GM19023 (cell line): ENCODE measurements at regions not wholly inside any gene's neighbourhood (a gene's known extent, or its start where the extent isn't known, plus 50 kb on each side); places are given as distances from the start of the nearest gene placed in this dataset.

Experiments
- ATAC-seq: cut with Tn5 transposase; IDR thresholded peaks from one replicate; pipeline ENCODE4 v1.9.1; 2021; ENCODE audit warnings: mild to moderate bottlenecking, moderate library complexity; ENCODE audit not compliant: unreplicated experiment

DNA sequence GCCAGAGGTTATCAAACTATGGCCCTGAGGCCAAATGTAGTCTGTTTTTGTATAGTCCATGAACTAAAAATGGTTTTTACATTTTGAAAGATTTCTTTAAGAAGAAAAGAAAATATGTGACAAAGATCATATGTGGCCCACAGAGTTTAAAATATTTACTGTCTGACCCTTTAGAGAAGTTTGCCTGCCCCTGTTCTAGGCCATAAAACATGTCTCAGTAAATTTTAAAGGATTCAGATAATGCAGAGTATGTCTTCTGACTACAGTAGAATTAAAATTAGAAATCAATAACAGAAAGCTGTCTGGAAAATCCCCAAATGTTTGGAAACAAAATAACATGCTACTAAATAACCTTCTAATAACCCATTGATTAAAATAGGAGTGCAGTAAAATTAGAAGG is 86.3 kb downstream of the KCNRG start:
- no peak for ATAC-seq

DNA sequence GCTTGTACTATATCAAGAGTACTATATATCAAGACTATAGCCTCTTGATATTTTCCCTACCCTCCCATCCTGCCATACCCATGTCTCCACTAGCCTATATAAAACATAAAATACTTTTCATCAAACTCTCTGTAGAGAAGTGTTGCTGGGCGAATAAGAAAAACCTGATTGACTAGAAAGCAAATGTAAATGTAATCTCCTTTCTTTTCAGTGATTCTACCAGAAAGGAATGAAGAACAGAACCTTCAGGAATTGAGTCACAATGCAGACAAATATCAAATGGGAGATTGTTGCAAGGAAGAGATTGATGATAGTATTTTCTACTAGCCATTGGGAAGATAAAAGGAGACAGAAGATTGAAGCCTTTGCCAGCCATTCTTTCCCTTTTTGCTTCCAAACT is 89.2 kb downstream of the KCNRG start:
- no peak for ATAC-seq

DNA sequence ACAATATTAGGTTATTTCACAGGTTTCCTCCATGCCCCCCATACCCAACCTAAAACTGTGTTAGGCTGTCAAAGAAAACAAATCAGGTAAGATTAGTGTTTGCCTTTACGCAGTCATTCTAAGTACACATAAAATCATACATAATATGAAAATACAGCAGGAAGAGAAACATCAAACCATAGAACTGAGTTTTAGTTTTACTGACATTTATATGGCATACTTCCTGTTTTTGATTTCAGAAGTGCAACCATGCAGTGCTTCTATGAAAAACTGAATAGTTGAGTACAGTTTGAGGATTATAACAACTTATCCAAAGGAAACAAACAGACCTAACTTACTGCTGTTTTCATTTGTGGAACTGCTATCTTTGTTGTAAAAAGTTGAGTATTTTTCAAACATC is 91.3 kb downstream of the KCNRG start:
- no peak for ATAC-seq

DNA sequence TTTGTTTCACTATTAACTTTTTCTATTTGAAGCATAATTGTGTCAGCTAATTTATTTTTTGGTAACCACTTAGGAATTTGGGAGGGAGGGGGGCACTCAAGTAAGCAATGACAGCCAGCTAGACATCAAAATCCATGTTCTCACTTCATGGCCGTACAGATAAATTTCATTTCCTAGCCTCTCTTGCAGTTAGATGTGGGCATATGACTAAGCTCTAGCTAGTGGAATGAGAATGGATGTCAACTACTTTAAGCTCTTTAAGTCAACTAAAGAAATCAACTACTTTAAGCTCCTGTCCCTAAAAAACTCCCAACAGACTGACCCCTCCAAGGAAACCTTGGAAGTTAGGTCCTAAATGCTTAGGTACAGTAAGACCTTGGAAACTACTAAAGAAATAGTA is 92.0 kb downstream of the KCNRG start:
- no peak for ATAC-seq

DNA sequence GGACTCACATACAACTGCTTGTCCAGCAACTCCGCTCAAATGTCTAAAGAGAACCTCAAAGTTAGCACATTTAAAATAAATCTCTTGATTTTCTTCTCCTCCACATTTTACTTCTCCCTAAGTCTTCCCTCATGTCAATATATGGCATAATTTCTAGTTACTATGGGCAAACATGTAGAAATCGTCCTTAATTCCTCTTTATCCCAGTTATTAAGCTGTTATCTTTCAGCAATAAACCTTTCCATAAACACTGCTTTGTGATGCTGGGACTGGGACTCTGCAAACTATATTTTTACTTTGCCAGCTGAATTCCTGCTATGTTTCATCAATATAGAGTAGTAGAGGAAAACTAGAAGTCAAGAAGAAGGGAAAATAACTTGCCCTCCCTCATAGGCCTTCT is 99.7 kb downstream of the KCNRG start:
- ATAC-seq: no peak

DNA sequence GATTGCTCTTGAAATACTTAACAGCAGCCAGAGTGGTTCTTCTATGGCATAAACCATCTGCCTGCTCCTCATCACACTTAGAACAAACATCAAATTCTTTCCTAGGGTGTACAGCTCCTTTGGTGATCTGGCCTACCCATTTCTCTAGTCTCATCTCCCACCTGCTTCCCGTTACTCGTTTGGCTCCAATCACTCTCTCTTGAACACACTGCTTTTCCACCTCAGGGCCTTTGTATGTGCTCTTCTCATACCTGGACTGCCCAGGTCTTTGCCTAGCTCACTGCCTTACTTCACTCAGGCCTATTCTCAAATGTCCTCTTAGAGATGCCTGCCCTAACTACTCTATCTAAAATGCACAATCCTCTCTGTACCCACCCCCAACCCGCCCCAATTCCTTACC is 100.5 kb downstream of the KCNRG start:
- ATAC-seq: no peak

DNA sequence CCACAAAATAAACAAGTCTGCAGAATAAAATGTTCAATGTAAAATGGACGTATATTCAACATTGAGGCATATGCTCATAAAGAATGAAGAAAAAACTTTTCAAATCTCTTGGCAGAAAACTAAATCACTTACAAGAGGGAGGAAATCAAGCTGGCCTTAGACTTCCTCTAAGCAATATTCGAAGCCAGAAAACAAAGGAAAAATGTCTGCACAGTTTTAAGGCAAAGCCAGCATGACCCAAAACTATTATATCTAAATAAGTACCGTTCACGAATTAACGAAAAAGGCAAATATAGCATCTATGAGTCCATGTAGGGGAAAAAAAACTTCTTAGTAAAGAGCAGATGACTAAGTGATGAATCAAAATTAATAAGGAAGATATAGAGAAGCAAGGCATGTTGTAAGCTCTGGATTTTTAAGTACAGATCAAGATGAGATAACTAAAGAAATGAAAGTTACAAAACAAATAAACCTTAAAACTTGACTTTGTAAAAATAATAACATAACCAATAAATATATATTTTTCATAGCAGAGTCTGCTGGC is 101.3 kb downstream of the KCNRG start:
- ATAC-seq: no peak

DNA sequence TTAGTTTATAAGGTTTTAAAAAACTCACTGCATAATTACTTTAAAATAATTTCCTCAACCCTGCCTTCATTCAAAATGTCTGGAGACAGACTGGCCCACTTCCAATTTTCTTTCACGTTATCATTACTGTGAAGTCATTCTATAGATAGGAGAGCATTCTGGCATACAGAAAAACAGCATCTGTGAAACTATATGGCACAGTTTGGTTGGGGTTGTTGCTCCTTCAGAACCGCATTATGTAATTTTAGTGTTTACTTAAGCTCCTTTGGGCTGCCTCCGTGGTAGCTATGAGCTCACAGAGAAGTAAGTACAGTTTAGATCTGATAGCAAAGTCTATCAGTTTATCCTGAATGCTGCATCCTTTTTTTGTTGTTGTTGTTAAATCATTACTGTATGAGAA is 104.3 kb downstream of the KCNRG start:
- no peak for ATAC-seq

DNA sequence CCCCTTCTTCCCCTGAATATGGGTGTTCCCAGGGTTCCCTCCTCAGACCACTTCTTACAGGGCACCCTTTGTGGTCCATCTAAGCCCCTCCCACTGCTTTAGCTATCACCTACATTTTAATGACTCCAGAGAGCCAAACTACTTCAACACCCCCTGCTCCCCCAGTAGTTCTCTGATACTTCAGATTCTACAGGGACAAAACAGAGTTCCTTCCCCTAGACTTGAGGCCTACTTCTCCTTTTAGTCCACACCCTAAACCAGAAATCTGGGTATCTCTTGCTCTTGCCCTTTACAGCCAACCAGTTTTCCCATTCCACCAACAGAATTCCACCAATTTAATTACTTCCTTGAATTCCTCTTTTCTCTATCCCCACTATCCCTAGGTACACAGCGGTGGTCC is 107.2 kb downstream of the KCNRG start:
- ATAC-seq: no peak

DNA sequence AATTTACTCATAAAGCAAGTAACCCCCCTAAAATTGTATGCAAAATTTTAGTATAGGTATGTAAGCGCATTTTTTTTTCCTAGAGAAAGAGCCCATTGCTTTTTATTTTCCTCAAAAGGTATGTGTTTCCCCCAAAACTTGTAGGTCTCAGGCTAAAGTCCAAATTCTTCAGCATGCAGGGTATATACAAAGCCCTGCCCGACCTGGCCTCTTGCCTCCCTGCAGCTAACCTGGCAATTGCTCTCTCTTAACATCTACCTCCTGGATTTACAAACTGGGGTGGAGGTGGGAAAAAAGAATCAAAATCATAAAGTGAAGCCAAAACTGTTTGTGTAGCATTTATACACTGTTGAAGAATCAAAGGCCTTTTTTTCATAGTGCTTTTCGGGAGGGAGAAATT is 107.8 kb downstream of the KCNRG start:
- ATAC-seq: no peak

DNA sequence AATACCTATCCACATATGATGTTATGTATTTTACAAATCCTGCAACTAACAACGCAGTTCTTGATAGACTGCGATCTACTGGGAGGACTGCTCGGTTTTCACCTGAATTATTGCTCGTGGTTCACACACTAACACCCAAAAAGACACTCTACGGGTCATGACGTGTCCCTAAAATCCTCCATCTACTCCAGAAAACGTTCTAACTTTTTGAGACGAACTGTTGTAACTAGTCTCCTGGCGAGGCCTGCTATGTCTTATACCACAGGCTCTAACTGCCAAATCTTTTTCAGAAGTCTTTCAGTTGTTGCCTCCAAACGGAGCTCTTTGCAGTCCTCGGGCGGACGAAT is 108.2 kb downstream of the KCNRG start:
- ATAC-seq: no peak

DNA sequence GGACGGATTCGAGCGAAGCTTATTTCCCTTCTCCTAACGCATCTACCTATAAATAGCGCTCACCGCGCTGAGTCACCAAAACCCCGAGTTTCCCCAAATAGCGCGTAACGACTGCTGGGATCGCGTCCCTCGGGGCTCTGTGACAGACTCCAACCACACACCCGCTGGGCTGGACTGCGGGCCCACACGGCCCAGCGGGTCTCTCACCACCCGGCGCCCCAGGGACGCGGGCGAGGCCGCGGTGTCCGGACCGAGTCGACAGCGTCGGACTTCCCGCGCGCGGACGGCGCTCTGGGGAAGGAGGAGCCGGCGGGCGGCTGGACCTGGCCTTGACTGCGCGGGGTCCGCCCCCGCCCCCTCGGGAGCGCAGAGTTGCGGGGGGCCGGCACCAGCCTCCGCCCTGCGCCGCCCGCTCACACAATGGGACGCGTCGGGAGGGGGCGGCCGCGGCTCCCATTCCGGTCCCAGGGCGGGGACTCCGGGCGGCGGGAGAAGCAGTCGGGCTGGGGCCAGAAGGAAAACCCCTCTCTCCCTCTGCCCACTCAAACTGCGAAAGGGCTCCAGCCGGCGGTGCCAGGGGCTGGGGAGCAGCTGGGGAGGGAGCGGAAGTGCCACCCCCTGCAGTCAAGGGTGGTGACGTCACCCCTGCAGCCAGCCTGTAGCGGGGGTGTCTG is 108.8 kb downstream of the KCNRG start:
- peak; percentile 70 for ATAC-seq

DNA sequence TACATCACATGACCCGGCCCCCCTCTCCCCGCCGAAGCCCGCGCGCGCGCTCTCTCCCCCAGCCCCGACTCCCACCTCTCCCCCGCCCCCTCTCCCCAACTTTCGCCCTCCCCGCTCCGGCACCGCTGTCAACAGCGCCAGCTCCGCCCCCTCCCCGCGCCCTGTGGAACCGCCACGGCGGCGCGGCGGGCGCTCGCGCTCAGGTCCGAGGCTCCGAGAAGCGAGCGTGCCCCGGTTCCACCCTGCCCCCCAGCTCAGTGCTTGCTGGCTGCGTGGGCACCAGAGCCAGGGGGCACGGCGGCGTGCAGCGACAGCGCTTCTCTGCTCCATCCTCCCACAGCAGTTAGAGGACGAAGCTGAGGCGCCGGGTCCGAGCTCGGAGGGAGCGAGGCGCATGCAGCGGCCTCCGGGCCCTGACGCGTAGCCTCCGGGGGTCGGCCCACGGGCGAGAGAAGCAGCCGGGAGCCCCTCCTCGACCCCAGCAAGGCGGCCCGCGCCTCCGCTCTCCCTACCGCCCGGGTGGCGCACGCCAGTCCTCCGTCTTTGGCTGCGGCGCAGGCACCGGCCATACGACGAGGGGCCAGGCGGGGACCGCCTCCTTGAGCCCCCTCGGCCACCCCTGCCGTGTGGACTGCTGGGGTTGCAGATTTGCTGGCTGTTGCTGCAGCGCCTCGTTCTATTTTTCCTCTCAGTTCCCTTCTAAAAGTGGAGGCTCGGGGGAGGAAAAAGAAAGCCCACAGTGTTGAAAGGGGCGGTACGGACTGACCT is 109.5 kb downstream of the KCNRG start:
- ATAC-seq: peak; percentile 8

DNA sequence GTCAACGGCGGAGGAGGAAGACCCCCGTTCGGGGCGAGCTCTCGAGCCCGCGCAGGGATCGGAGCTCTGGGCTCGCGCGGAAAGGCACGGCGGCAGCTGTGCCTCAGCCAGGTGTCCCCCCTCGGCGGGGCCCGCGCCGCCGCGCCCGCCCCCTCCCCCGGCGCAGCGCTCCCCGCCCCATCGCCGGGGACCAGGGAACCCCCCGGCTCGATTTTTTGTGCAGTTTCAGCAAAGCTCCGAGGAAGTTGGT is 110.0 kb downstream of the KCNRG start:
- peak; percentile 13 for ATAC-seq

DNA sequence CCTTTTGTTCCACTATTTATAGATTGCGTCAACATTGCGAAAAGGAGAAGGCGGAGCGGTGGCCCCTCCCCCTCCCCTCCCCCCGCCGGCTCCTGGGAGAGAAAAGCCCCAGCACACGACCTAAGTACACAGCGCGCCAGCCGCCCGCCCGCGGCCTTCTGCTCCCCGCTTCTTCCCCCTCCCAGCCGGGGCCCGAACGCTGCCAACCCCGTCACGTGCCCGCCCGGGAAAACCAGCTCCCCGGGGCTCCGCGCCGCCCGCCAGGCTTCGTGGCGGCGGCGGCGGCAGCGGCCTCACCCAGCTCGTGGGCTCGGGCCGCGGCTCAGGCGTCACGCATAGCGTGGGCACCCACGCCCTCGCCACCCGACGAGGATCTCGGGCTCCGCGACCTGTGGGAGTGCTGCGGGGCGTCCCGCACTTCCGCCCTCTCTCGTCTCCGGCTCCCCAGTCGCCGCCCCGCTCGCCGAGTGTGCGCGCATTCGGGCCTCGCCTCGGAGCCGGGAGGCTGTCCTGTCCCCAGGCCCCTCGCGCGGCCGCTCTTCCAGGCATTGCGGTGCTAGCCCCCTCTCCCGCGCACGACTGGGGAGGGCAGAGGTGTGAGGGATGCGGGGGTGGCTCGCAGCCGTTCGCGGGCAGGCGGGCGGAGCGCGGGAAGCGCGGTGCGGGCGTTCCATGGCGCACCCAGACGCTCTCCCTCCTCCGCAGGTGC is 110.5 kb downstream of the KCNRG start:
- ATAC-seq: peak; percentile 5

DNA sequence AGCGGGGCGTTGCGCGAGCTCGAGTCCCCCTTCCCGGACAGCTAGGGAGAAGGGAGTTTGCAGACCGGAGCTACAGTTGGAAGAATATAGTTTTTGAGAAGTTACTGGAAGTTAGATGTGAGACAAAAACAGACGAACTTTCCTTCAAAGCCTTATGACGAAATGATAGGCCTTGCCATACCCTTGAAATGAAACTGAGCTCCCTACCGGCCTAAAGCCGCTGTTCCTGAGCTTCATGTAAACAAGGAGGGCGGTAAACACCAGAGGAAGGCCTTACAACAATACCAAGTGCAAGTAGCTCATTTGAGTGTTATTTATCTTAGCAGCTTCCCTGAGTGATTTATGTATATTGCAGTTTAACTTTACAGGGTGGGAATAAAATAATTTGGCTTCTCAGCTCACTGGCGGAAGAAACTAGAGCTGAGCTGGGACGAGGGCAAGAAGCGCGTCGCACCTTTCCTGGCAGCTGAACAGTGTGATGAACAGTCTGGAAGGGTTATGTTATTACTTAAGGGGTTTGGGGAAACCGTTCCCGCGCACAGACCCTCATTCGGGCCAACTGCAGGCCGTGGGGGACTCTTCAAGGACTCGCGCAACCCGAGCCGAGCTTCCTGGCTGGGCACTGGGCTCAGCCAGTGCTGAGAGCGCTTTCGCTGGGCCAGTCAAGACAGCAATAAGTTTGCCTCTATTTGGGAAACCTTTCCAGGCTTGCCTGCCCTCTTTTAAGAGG is 111.2 kb downstream of the KCNRG start:
- ATAC-seq: no peak

DNA sequence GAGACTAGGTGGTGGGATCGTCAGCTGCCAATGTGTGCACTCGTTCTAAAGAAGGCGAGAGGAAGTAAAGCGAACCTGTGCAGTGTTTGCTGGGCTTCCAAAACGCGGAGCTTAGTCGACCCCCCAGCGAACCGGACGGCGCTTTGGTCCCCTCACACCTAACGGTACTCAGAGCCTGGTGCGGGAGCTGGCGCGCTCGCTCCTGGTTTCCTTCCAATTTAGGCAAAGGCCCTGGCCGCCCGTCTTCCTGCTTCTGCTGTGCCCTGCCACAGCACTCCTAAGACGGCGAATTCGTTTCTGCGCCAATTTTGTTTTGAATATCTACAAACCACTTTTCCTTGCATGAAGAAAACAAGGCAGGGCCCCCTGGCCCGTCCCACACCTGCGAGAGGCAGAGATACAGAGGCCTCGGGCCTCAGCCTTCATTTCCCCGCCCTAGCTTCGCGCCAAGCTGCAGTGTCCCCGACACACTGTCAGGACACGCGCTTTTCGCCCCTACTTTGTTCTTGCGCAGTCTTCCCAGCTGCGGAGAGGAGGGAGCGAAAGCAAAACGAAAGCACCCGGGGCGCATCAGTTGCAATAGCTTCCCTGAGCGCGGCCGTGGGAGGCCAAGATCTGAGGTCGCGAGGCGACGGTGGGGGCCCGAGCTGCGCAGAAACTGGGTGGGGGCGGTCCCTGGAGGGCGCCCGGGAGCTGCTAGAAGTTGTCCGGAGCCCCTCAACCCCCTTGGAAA is 111.9 kb downstream of the KCNRG start:
- no peak for ATAC-seq

DNA sequence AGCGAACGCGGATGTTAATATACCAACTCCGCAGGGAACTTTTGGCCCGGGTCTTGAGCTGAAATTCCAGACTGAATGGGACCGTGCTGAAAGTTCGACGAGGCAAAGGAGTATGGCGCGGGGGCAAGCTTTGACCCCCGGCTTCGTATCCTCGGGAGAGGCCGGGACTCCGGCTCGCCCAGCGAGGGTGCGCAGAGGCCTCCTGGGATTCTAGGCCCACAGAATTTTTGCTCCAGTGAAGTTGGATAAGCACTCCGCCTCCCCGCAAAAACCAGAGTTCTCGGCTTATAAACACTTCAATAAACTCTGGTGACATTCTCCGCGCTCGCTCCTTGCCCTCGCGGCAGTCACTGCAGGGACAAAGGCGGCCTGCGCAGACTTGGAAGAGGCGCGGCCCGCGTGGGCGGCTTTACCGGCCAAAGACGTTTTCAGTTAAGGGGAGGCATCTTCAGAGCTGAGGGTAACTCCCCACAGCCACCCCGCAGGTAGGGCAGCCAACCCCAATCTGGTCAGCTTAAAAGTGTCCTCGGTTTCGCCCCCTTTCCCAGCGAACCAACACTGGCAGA is 112.6 kb downstream of the KCNRG start:
- no peak for ATAC-seq

DNA sequence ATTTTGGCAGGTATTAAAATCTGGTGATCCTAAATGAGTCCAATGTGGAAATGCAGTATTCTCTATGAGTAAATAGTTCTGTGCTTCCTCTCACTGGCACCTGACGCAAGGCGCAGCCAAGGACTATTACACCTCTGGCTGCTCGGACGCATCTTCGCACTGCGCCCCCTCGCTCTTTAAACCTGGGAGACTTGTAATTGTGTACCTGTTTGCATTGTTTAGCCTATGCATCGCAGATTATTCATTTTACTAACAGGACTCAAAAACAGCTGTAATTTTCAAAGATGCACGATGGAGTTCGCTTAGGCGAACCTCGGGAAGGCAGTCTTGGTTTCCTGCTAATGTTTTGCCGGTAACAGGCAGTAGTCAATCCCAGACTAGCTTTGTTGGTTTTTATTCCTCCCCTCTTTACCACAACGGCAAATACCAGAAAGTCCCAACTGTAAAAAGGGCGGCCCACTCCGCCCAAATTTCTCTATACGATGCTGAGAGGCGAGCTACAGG is 113.2 kb downstream of the KCNRG start:
- ATAC-seq: no peak

DNA sequence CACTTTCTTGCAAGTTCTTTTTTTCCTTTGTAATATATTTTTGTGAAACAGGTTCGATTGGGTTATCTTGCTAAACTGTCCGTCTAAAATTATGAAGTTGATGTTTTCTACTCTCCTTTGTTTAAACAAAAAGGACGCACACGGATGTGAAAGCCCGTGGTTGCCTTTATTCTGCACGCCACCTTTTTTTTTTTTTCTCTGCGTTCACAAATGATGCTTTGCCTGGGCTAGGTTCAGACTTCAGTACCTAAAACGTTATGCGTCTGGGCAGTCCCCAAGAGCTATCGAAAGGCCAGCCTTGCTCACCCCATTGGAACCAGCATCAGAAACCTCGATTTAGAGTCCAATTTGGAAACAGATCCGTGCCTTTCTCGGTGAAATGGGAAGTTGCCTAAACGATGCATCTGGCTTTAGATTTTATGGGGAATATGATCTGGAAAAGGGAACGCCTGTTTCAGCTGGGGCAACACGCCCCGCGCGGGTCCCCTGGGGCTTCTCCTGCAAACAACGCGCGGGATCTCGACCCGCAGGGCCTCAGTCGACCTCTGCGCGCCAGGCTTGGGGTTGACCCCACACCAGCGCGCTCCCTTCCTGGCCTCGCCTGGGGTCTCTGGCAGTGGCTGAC is 113.9 kb downstream of the KCNRG start:
- no peak for ATAC-seq
